ENCODE measurements at regions not wholly inside any gene's neighbourhood (a gene's known extent, or its start where the extent isn't known, plus 50 kb on each side); places are given as distances from the start of the nearest gene placed in this dataset.

GRCh38 chr2:126774761-126775160 lies 118.8 kb downstream of the GYPC start:
- DNase-seq, result no peak

DNA sequence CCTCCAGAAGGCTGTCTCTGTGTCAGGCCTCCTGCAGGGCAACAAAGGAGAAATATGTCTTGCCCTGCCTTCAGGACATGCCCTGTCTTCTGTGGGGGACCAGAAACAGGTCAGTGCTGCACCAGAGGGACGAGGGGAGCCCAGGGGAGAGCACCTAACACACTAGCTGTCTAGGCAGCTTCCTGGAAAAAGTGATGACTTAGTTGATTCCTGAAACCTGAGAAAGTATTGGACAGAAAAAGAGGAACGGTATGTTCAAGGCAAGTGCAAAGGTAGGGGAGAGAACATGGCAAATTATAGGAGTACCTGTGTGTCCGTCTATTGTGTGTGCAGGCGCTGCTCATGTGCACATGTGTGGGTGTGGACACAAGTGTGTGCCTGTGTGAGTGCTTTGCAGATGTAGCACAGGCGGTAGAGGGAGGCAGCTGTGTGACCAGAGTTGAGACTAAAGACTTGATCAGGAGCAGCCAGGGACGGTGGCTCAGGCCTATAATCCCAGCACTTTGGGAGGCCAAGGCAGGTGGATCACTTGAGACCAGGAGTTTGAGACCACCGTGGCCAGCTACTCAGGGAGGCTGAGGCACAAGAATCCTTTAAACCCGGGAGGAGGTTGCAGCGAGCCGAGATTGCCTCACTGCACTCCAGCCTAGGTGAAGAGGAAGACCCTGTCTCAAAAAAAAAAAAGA lies 119.5 kb downstream of the GYPC start:
- no peak for DNase-seq

DNA sequence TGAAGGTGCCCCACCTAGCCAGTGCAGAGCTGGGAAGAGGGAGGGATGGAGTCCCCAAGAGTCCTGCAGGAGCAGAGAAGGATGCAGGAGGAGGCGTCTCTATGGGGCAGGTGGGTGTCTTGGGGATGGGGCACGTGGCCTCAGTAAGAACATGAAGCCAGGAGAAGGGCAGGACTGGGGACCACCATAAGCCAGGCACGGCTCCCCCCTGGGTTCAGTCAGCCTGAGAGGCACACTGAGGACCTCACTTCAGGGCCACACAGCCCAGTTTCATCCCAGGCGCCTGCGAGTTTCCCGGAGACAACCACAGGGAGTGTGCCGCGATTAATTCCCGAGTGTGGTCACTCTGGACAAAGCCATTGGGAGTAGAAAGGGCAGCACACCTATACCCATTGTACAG lies 120.3 kb downstream of the GYPC start:
- no peak for DNase-seq

- peak; percentile 71 for DNase-seq
Observed at GRCh38 chr2:126776692-126777619, 121.0 kb downstream of the GYPC start.

GRCh38 chr2:126777620-126777978 lies 121.1 kb upstream of the TEX51 start:
- DNase-seq, result no peak

- no peak for DNase-seq
Observed at GRCh38 chr2:126778561-126779501, 119.9 kb upstream of the TEX51 start.

DNA sequence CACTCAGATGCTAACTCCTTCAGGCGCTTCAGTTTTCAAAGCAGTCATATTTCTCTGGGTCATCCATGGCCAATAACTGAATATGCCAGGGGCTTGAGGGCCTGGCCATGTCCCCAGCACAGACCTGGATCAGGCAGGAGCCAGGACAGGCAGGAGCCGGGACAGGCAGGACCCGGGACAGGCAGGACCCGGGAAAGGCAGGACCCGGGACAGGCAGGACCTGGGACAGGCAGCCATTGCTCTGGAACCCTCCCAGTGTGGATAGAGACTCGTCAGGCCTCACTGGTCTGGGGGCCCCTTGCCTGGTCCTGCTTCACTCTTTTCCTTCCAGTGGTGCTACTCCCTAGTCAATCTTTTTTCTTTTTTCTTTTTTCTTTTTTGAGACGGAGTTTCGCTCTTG lies 117.5 kb upstream of the TEX51 start:
- no peak for DNase-seq

GRCh38 chr2:126781806-126782205 lies 116.9 kb upstream of the TEX51 start:
- DNase-seq, result no peak

DNA sequence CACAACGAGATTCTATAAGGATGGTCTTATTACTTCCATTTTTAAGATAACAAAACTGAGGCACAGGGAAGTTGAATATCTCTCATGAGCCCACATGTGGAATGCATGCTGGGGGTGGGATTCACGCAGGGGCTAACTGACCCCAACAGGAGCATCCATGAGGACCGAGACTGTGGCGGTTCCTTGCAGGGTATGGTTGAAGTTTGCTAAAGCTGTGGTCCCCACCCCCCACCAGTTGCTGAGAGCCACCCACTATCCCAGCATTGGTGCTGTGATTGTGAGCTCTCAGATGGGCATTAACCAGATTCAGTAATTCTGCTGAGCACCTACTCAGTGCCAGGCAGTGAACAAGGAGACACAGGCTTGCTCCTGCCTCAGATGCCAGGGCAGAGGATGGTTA lies 116.0 kb upstream of the TEX51 start:
- DNase-seq, result no peak

GRCh38 chr2:126783341-126783740 lies 115.3 kb upstream of the TEX51 start:
- no peak for DNase-seq

DNA sequence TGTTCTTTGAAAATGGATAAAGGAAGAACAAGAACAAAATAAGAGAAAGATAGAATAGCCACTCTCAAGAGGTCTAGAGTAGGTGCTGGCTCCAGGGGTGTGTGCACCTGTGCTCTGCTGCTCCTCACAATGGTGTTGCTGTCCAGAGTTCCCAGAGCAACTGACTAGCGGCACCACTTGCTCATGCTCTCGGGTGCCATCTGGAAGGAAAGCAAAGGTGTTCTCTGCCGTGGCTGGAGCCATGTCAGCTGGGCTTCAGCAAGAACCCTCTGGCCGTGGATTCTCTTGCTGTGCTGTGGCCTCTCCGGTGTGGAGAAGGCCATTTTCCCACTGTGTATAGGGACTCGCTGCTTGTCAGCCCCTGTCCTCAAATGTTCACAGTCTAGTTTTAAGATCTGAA lies 114.6 kb upstream of the TEX51 start:
- no peak for DNase-seq

DNA sequence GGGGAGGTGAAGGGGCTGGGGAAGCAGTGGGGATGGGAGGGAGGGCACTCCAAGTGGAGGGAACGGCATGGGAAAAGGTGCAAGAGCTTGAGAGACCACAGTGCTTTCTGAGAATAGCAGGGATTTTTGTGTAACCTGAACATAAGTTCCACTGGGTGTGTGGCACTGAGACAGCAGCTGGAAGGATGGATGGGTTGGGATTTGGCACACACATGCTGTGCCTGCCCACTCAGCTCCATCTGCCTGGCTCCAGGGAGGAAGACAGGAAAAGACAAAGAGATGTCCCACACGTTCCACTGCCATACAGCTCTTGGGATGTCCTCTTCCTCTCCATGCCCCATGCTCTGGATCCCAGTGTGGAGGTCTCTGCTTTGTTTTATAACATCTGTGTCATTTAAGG lies 114.1 kb upstream of the TEX51 start:
- no peak for DNase-seq

- DNase-seq, result no peak
Observed at GRCh38 chr2:126785236-126785635, 113.5 kb upstream of the TEX51 start.

DNA sequence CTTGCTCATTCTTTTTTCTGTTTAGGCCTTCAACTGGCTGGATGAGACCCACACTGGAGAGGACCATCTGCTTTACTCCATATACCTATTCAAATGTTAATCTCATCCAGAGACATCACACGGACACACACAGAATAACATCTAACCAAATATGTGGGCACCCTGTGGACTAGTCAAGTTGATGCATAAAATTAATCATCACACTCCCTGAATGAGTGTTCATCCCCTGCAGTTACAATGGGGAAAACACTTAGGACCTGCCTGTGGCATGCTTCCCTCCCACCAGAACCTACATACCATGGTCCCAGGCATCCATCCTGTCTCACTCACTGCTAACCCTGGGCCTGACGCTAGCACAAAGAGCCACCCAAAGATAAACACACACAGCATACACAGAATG lies 112.8 kb upstream of the TEX51 start:
- no peak for DNase-seq

GRCh38 chr2:126786765-126787164 lies 111.9 kb upstream of the TEX51 start:
- DNase-seq, result no peak

GRCh38 chr2:126787289-126787688 lies 111.4 kb upstream of the TEX51 start:
- DNase-seq, result no peak

DNA sequence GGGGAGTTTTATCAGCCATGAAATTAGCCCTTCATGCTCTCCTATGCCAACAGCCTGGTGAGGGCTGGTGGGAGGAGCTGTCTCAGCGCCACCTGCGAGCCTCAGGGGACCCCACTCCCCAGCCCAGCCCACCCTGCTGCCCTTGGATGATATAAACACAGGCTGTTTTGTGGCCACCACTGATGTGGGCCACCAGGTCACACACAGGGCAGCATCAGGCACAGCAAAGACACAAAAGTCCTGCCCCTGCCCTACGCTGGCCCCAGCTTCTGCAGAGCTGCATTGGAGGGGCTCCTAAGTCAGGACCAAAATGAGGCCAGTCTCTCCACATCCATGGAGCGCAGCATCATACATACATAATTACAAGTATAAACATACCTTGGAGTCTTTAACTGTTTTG lies 110.6 kb upstream of the TEX51 start:
- DNase-seq, result no peak

- no peak for DNase-seq
Observed at GRCh38 chr2:126788652-126789051, 110.0 kb upstream of the TEX51 start.

DNA sequence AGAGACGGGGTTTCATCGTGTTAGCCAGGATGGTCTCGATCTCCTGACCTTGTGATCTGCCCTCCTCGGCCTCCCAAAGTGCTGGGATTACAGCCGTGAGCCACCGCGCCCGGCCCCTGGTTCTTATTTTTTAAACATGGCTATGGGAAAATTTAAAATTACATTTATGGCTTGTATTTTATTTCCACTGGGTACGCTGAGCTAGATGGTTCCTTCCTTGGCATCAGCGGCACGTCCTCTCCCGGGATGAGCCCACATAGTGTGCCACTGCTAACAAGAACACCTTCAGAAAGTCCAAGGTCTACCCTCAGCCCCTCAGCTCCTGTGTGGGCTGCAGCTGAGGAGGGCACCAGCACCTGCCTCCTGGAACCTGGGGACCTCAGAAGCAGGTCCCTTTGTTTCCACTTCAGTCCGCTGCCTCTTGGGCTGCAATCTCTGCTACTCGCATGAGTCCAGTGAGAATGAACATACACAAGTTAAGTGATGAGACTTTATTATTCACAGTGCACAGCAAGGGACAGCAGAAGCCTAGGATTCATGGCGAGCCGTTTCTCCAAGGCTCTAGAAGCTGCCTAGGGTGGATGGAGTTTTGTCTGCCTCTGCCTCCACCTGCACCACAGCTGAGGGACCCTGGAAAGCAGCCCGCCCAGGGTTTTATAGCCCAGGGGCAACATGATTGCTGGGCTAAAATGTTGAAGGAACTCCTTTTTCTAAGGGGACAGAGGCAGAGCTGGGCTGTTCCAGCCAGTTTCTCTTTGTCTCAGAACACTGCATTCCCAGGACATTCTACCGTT lies 107.5 kb upstream of the TEX51 start:
- no peak for DNase-seq

- no peak for DNase-seq
Observed at GRCh38 chr2:126792186-126792585, 106.5 kb upstream of the TEX51 start.

DNA sequence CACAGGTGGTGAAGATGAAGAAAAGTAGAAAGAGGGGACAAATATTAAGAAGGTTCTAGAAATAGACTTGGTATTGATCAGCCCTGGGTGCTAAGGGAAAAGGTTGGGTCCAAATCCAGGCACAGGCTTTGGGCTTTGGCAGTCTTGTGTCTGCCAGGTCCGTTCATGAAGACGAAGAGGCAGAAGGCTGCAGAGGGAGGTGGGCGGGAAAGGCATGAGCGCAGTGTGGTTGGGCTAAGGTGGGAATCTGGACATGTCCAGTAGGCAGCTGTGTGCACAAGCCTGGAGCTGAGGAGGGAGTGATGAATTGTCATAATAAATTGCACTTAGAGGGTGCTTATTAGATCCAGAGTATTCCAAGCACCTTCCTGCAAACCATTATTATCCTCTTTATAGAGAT lies 105.7 kb upstream of the TEX51 start:
- no peak for DNase-seq
